CD14-positive monocyte (primary cell): ENCODE measurements at regions not wholly inside any gene's neighbourhood (a gene's known extent, or its start where the extent isn't known, plus 50 kb on each side); places are given as distances from the start of the nearest gene placed in this dataset.

ENCODE experiments used
- DNase-seq, 3 donors: peaks; one replicate each; pipeline ENCODE4 v3.0.0-alpha.2; 2011 to 2022
- H2AFZ ChIP-seq: 2 replicates; pipeline ENCODE4 v1.6.0; 2012; ENCODE audit warnings: mild to moderate bottlenecking, low read depth, low read length, inconsistent platforms; ENCODE audit not compliant: insufficient read depth, poor library complexity, severe bottlenecking
- H3K27ac ChIP-seq, 2 donors: 1 replicate in 1 of 2; 2 replicates in 1 of 2; pipeline ENCODE4 v1.5.1; 2012 to 2013; ENCODE audit warnings: low read length in 2 of 2, control low read depth in 1 of 2, inconsistent platforms in 1 of 2, low read depth in 1 of 2, mild to moderate bottlenecking in 1 of 2
- H3K27me3 ChIP-seq, 2 donors: one replicate each; pipeline versions ENCODE4 v1.6.0 to v1.6.1; 2011 to 2013; ENCODE audit warnings: low read length in 2 of 2; ENCODE audit not compliant: control insufficient read depth in 2 of 2, insufficient read depth in 2 of 2
- H3K36me3 ChIP-seq, 2 donors: replicated peaks in 1 of 2; 1 replicate in 1 of 2; 2 replicates in 1 of 2; pipeline versions ENCODE4 v1.5.1 to v1.6.1; 2012 to 2013; ENCODE audit warnings: low read length in 2 of 2, control low read depth in 1 of 2, inconsistent platforms in 1 of 2, mild to moderate bottlenecking in 1 of 2; ENCODE audit not compliant: insufficient read depth in 2 of 2, control insufficient read depth in 1 of 2
- H3K4me1 ChIP-seq, 2 donors: 1 replicate in 1 of 2; 2 replicates in 1 of 2; pipeline versions ENCODE4 v1.5.1 to v1.6.1; 2012 to 2013; ENCODE audit warnings: low read length in 2 of 2, control low read depth in 1 of 2, inconsistent platforms in 1 of 2, mild to moderate bottlenecking in 1 of 2, moderate library complexity in 1 of 2; ENCODE audit not compliant: insufficient read depth in 2 of 2, control insufficient read depth in 1 of 2
- H3K4me2 ChIP-seq: replicated peaks from 2 replicates; pipeline ENCODE3; 2012; ENCODE audit warnings: low read length, moderate library complexity, mild to moderate bottlenecking; ENCODE audit not compliant: poor library complexity, severe bottlenecking; ENCODE audit errors: extremely low read depth
- H3K4me3 ChIP-seq, 3 experiments: fragments of 200-600 bp in 1 of 3; sonication (generic) in 1 of 3; replicated peaks in 1 of 3; 1 replicate in 2 of 3; 2 replicates in 1 of 3; pipeline ENCODE4 v1.5.1; 2011 to 2013; ENCODE audit warnings: low read length in 3 of 3, mild to moderate bottlenecking in 3 of 3, control low read depth in 2 of 3, low read depth in 2 of 3, inconsistent platforms in 1 of 3, moderate library complexity in 1 of 3
- H3K79me2 ChIP-seq: 2 replicates; pipeline ENCODE4 v1.6.0; 2012; ENCODE audit warnings: mild to moderate bottlenecking, control low read depth, inconsistent platforms, low read length, moderate library complexity; ENCODE audit not compliant: insufficient read depth
- H3K9ac ChIP-seq: 2 replicates; pipeline ENCODE4 v1.6.0; 2017; ENCODE audit warnings: low read length, mild to moderate bottlenecking; ENCODE audit not compliant: insufficient read depth, poor library complexity, severe bottlenecking
- H3K9me3 ChIP-seq, 2 donors: replicated peaks in 1 of 2; 1 replicate in 1 of 2; 2 replicates in 1 of 2; pipeline versions ENCODE4 v1.5.1 to v1.6.1; 2012 to 2013; ENCODE audit warnings: low read length in 2 of 2, control low read depth in 1 of 2; ENCODE audit not compliant: control insufficient read depth in 1 of 2, insufficient read depth in 1 of 2
- H4K20me1 ChIP-seq: 2 replicates; pipeline ENCODE4 v1.6.0; 2012; ENCODE audit warnings: mild to moderate bottlenecking, low read length, control low read depth, moderate library complexity; ENCODE audit not compliant: insufficient read depth
- H3K27ac Mint-ChIP-seq, 7 donors: one replicate each; pipeline ENCODE4 v1.8.0; 2020; ENCODE audit warnings: mild to moderate bottlenecking in 7 of 7, mixed read lengths in 7 of 7, moderate library complexity in 6 of 7, inconsistent platforms in 2 of 7
- H3K27me3 Mint-ChIP-seq, 3 donors: one replicate each; pipeline ENCODE4 v1.8.0; 2021 to 2022; ENCODE audit warnings: low read depth in 3 of 3, mild to moderate bottlenecking in 3 of 3, mixed read lengths in 3 of 3, moderate library complexity in 3 of 3, inconsistent platforms in 1 of 3
- H3K36me3 Mint-ChIP-seq, 2 donors: one replicate each; pipeline ENCODE4 v1.8.0; 2020; ENCODE audit warnings: mixed read lengths in 2 of 2, inconsistent platforms in 1 of 2, mild to moderate bottlenecking in 1 of 2
- H3K4me1 Mint-ChIP-seq: one replicate; pipeline ENCODE4 v1.8.0; 2020; ENCODE audit warnings: mild to moderate bottlenecking, mixed read lengths
- H3K4me3 Mint-ChIP-seq, 2 donors: one replicate each; pipeline ENCODE4 v1.8.0; 2020; ENCODE audit warnings: mild to moderate bottlenecking in 2 of 2, mixed read lengths in 2 of 2, moderate library complexity in 1 of 2
- H3K9me3 Mint-ChIP-seq, 7 donors: one replicate each; pipeline ENCODE4 v1.8.0; 2020 to 2022; ENCODE audit warnings: mixed read lengths in 7 of 7, mild to moderate bottlenecking in 6 of 7, moderate library complexity in 6 of 7, inconsistent platforms in 2 of 7
- CTCF ChIP-seq: fragments of 200-600 bp; IDR thresholded peaks from one replicate; pipeline ENCODE4 v1.8.0; 2022; ENCODE audit warnings: antibody characterized with exemption, mild to moderate bottlenecking
- WGBS: methylation state at CpG from one replicate; pipeline ENCODE4 v1.1.5; 2013; ENCODE audit warnings: missing lambda C conversion rate; ENCODE audit not compliant: insufficient coverage; 5-methylcytosine and 5-hydroxymethylcytosine counted together
- intact Hi-C, 2 donors: fragments of 100-400 bp; cut with micrococcal nuclease; formaldehyde crosslinking; loops; one replicate each; pipeline versions ENCODE4 v1.15.0 to v1.15.1; 2023

DNA sequence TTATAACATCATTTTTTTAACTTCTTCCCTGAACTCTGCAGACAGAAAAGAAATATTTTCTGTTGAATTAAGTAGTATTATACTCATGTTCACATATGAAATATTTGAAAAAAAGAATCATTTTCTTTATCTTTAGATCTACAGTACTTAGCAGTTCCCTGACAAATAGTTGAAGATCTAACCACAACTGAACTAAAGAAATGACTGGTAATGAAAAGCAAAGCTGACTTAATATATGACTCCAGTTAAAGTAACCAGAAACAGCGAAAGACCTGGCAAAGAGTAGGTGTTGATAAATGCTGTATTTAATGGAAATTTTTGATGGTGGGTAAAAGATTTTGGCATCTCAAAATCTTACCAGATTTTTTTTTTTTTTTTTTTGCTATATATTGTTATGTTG lies 207.1 kb upstream of the SLC16A7 start:
- H3K9me3 ChIP-seq: peaks cover 0 to 11% of the 10 kb centered on the region in 2 donors
- no peak overlapping the region for H2AFZ ChIP-seq
- H3K27ac Mint-ChIP-seq: no peak overlapping the region
- no peak overlapping the region for H3K4me2 ChIP-seq
- peaks cover 12 to 15% of the 10 kb centered on the region in 2 donors for H3K4me1 ChIP-seq
- no peak for TF ChIP-seq CTCF
- H3K4me1 Mint-ChIP-seq: peaks cover 25% of the 10 kb centered on the region
- no peaks in the 10 kb centered on the region for H3K79me2 ChIP-seq
- H3K36me3 Mint-ChIP-seq: no peaks in the 10 kb centered on the region
- no CpG with 5 or more reads among the region's 1 CpG for WGBS
- peaks cover 1 to 9% (median 7%) of the 10 kb centered on the region in 7 donors for H3K9me3 Mint-ChIP-seq
- H3K9ac ChIP-seq: no peak overlapping the region
- H3K36me3 ChIP-seq: no peaks in the 10 kb centered on the region
- no peaks in the 10 kb centered on the region for H3K27me3 ChIP-seq
- intact Hi-C loops: no loop called here
- no peak overlapping the region for H3K4me3 ChIP-seq
- H3K27ac ChIP-seq: no peak overlapping the region
- no peak for DNase-seq
- H3K4me3 Mint-ChIP-seq: no peak overlapping the region
- H4K20me1 ChIP-seq: no peaks in the 10 kb centered on the region
- H3K27me3 Mint-ChIP-seq: peaks cover 0 to 2% (median 0%) of the 10 kb centered on the region in 3 donors

- peaks cover 30% of the 10 kb centered on the region for H3K4me1 Mint-ChIP-seq
- Histone ChIP-seq H4K20me1 (no peaks in the 10 kb centered on the region), H3K79me2 (no peaks in the 10 kb centered on the region), H3K27ac (peak overlapping the region in 1 of 2 donors; percentile 75), H3K4me3 (no peak overlapping the region), H3K9me3 (peaks cover 0 to 11% of the 10 kb centered on the region in 2 donors), H3K4me1 (peaks cover 16 to 20% of the 10 kb centered on the region in 2 donors), H3K27me3 (no peaks in the 10 kb centered on the region), H3K36me3 (no peaks in the 10 kb centered on the region), H3K9ac (no peak overlapping the region), H2AFZ (no peak overlapping the region), H3K4me2 (no peak overlapping the region)
- no CpG with 5 or more reads among the region's 1 CpG for WGBS
- peaks cover 0 to 2% (median 0%) of the 10 kb centered on the region in 3 donors for H3K27me3 Mint-ChIP-seq
- TF ChIP-seq CTCF: no peak
- H3K36me3 Mint-ChIP-seq: no peaks in the 10 kb centered on the region
- DNase-seq: no peak
- H3K27ac Mint-ChIP-seq: peak overlapping the region in 4 of 7 donors; percentile 74 to 90 (median 78)
- peaks cover 0 to 9% (median 7%) of the 10 kb centered on the region in 7 donors for H3K9me3 Mint-ChIP-seq
- intact Hi-C loops: no loop called here
- H3K4me3 Mint-ChIP-seq: no peak overlapping the region
Observed at GRCh38 chr12:59388176-59388575, 207.7 kb upstream of the SLC16A7 start.
